ENCODE measurements at regions not wholly inside any gene's neighbourhood (a gene's known extent, or its start where the extent isn't known, plus 50 kb on each side); places are given as distances from the start of the nearest gene placed in this dataset.

DNA sequence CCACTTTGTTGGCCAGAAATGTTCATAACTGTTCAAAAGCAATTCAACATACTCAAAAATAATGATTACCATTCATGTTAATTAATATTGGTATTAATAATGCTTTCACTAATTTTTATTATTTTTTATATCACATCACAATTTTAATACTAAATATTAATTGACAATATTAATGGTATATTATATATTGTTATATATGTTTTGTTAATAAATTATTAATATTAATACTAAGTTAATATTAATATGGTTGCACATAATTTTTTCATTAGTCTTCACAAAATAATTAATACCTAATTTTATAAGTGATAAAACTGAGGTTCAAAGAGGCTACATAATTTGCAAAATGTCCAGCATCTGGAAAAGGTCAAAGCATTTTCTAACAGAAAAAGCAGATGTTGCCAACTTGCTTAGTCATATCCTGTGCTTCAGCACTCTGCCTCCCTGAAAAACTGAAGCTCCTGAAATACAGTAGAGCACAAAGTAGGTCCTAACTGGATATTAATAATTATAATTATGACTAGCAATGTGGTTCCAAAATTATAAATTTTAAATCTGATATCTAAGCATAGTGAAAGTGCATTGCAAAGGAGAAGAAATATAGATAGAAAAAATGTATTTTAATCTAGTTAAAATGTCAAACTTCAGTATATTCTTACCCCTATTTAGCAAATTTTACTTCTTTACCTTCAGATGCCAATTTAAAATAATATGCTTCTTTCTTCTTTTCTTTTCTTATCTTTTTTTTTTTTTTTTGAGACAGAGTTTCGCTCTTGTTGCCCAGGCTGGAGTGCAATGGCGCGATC lies 123.2 kb upstream of the TNFSF4 start (continued):
- TF ChIP-seq EP400 (IDR thresholded peaks at IDR 0.05) (peak; percentile 40; the same call in 1 of the 2 replicates), NR2C1 (IDR thresholded peaks at IDR 0.05) (0 out of 2 replicates have a peak, but pooled peaks have one; percentile 29), NR2C1 (tag; IDR thresholded peaks at IDR 0.05) (peak; percentile 61), RCOR1 (IDR thresholded peaks at IDR 0.05; ENCODE audit: borderline replicate concordance in 1 of 2, low read depth in 2 of 2, low read length in 2 of 2) (peak in 1 of 2 experiments; percentile 44; a peak in 1 of 4 replicates), POLR2A (conservative IDR thresholded peaks at IDR 0.05) (no peak), NUFIP1 (IDR thresholded peaks at IDR 0.05; ENCODE audit: partially characterized antibody) (no peak), ZNF124 (CRISPR knock-in tag; IDR thresholded peaks at IDR 0.05) (no peak), MAFG (tag; conservative IDR thresholded peaks at IDR 0.05) (peak; percentile 73), SMAD4 (CRISPR knock-in tag; conservative IDR thresholded peaks at IDR 0.05) (no peak), ZKSCAN1 (IDR thresholded peaks at IDR 0.05; ENCODE audit: low read depth, low read length) (peak; percentile 88), LEF1 (IDR thresholded peaks at IDR 0.05) (peak; percentile 51; the same call in 1 of the 2 replicates), NR1H2 (CRISPR knock-in tag; IDR thresholded peaks at IDR 0.05) (no peak), ZNF584 (CRISPR knock-in tag; IDR thresholded peaks at IDR 0.05; ENCODE audit: low read depth) (0 out of 2 replicates have a peak, but pooled peaks have one; percentile 37), ZNF224 (CRISPR knock-in tag; IDR thresholded peaks at IDR 0.05) (no peak), MTA1 (IDR thresholded peaks at IDR 0.05; ENCODE audit: borderline replicate concordance) (no peak), BACH1 (tag; IDR thresholded peaks at IDR 0.05) (peak; percentile 39; the same call in 1 of the 2 replicates), KLF1 (tag; IDR thresholded peaks at IDR 0.05) (no peak), ETV1 (tag; conservative IDR thresholded peaks at IDR 0.05; ENCODE audit: low read depth) (peak; percentile 81), CCNT2 (IDR thresholded peaks at IDR 0.05; ENCODE audit: borderline replicate concordance, extremely low read depth, insufficient read length, low read depth, low read length) (no peak)
- TF ChIP-seq, protein P1, sequence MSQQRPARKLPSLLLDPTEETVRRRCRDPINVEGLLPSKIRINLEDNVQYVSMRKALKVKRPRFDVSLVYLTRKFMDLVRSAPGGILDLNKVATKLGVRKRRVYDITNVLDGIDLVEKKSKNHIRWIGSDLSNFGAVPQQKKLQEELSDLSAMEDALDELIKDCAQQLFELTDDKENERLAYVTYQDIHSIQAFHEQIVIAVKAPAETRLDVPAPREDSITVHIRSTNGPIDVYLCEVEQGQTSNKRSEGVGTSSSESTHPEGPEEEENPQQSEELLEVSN (IDR thresholded peaks at IDR 0.05; ENCODE audit: borderline replicate concordance in 1 of 2, extremely low read depth in 1 of 2, insufficient read depth in 1 of 2, insufficient read length in 1 of 2, low read depth in 1 of 2, low read length in 1 of 2, poor library complexity in 1 of 2, severe bottlenecking in 1 of 2): peak in 1 of 2 experiments; percentile 6
- TF ChIP-seq, protein P2, sequence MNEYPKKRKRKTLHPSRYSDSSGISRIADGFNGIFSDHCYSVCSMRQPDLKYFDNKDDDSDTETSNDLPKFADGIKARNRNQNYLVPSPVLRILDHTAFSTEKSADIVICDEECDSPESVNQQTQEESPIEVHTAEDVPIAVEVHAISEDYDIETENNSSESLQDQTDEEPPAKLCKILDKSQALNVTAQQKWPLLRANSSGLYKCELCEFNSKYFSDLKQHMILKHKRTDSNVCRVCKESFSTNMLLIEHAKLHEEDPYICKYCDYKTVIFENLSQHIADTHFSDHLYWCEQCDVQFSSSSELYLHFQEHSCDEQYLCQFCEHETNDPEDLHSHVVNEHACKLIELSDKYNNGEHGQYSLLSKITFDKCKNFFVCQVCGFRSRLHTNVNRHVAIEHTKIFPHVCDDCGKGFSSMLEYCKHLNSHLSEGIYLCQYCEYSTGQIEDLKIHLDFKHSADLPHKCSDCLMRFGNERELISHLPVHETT (CRISPR knock-in tag; conservative IDR thresholded peaks at IDR 0.05 in 1 of 2, IDR thresholded peaks at IDR 0.05 in 1 of 2): peak in 1 of 2 experiments; percentile 40; a peak in 1 of 4 replicates
- TF ChIP-seq, protein P3, sequence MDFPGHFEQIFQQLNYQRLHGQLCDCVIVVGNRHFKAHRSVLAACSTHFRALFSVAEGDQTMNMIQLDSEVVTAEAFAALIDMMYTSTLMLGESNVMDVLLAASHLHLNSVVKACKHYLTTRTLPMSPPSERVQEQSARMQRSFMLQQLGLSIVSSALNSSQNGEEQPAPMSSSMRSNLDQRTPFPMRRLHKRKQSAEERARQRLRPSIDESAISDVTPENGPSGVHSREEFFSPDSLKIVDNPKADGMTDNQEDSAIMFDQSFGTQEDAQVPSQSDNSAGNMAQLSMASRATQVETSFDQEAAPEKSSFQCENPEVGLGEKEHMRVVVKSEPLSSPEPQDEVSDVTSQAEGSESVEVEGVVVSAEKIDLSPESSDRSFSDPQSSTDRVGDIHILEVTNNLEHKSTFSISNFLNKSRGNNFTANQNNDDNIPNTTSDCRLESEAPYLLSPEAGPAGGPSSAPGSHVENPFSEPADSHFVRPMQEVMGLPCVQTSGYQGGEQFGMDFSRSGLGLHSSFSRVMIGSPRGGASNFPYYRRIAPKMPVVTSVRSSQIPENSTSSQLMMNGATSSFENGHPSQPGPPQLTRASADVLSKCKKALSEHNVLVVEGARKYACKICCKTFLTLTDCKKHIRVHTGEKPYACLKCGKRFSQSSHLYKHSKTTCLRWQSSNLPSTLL (IDR thresholded peaks at IDR 0.05): no peak
- TF ChIP-seq, protein P4, sequence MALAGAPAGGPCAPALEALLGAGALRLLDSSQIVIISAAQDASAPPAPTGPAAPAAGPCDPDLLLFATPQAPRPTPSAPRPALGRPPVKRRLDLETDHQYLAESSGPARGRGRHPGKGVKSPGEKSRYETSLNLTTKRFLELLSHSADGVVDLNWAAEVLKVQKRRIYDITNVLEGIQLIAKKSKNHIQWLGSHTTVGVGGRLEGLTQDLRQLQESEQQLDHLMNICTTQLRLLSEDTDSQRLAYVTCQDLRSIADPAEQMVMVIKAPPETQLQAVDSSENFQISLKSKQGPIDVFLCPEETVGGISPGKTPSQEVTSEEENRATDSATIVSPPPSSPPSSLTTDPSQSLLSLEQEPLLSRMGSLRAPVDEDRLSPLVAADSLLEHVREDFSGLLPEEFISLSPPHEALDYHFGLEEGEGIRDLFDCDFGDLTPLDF (CRISPR knock-in tag; IDR thresholded peaks at IDR 0.05): no peak
